LNCaP clone FGC (cell line): ENCODE measurements at regions not wholly inside any gene's neighbourhood (a gene's known extent, or its start where the extent isn't known, plus 50 kb on each side); places are given as distances from the start of the nearest gene placed in this dataset.

Source experiments
- DNase-seq: peaks from one replicate; pipeline ENCODE4 v3.0.0-alpha.2; 2011; ENCODE audit warnings: low read depth
- H3K4me3 ChIP-seq: 2 replicates; pipeline ENCODE4 v1.5.1; 2011; ENCODE audit warnings: mild to moderate bottlenecking, low read depth, low read length, control low read depth
- TF ChIP-seq, protein P1 (sequence below): IDR thresholded peaks from 2 replicates; pipeline ENCODE4 v1.5.1; 2012; ENCODE audit warnings: mild to moderate bottlenecking; ENCODE audit not compliant: control insufficient read depth, insufficient read depth; ENCODE audit errors: extremely low read depth

DNA sequence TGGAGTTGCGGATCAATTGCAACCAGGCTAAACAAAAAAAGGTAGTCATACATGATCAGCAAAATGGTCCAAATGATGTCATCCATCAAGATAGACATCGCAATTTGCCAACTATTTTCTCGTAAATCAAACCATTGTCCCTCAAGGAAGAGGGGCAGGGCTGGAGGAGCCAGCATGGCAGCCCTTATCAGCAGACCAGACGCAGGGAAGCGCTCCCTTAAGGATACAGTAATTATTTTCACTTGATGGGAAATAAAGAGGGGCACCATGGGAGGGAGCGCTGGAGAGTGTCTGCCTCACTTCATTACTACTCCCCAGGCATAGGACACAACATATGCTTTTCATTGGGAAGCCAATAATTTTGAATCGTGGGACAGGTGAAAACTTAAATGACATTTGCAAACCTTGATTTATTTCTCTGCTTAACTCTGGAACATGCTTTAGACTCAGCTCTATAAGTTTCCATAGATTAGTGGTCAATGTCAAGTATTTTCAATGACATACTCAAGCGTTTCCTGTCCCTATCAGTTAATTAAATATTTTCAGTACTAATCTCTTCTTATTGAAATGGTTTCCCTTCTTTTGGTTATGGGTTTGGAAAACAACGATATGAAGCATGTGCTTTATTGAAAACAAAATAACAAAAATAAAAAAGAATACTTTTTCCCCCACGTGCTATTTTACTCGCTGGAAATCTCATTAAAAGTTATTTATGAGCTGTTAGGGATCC lies 202.4 kb upstream of the HABP2 start:
- H3K4me3 ChIP-seq: no peak overlapping the region
- no peak for DNase-seq
- TF ChIP-seq, protein P1, sequence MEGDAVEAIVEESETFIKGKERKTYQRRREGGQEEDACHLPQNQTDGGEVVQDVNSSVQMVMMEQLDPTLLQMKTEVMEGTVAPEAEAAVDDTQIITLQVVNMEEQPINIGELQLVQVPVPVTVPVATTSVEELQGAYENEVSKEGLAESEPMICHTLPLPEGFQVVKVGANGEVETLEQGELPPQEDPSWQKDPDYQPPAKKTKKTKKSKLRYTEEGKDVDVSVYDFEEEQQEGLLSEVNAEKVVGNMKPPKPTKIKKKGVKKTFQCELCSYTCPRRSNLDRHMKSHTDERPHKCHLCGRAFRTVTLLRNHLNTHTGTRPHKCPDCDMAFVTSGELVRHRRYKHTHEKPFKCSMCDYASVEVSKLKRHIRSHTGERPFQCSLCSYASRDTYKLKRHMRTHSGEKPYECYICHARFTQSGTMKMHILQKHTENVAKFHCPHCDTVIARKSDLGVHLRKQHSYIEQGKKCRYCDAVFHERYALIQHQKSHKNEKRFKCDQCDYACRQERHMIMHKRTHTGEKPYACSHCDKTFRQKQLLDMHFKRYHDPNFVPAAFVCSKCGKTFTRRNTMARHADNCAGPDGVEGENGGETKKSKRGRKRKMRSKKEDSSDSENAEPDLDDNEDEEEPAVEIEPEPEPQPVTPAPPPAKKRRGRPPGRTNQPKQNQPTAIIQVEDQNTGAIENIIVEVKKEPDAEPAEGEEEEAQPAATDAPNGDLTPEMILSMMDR: no peak

DNA sequence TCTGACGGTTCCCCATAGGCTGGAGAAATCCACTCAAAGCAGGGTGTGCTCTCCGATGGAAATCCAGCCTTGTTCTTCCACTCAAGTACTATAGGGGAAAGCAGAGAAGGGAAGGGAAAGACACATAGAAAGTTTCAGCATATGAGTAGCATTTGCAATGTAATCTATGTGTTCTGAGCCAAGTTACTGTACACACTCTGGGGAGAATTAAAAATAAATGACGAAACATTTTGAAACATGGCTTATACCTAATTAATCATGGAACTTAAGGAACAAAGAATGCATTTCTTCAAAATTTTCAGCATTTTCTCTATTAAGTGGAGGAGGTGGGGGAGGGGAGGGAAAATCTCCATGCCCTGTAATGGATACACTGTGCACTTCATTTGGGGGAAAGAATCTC lies 198.1 kb upstream of the HABP2 start:
- DNase-seq: no peak
- TF ChIP-seq, protein P1: no peak
- H3K4me3 ChIP-seq: no peak overlapping the region

DNA sequence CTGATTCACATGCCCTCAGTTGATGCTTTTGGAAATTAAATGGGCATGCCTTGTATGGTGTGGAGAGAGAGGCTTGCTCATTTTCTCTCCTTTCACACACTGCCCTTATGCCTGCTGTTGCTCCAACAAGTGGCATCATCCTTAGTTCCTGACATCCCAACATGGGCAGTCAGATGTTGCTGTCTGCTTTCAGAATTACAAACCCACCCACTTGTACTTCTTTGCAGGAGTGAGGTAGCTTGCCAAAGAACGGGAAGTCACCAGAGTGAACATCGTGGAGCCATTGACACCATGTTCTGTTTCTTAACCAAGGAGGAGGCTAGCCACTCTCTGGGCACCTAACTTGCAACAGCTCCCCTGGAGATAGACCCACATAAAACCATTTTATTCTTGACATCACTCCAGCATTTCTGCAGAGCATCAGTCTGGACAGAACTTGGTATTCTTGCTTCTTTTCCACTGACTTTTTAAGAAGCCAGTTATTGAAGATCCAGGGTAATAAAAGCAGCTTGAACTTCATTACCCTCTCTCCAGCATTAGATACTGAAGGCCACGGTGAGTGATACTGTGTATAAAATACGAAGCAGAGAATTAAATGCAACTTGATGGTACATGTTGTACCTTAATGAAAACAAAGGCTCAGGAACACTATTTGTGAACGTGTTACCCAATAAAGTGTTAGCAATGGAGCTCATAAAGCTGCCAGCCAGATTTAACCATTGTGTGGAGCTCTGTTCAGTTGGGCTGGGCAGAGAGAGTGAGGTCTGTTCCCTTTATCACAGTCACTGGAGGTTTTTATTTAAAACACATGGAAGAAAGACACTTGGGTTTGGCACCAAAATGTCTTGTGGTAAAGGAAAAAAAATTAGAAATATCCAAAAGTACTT lies 195.8 kb upstream of the HABP2 start:
- DNase-seq: no peak
- TF ChIP-seq, protein P1: no peak
- H3K4me3 ChIP-seq: no peak overlapping the region

DNA sequence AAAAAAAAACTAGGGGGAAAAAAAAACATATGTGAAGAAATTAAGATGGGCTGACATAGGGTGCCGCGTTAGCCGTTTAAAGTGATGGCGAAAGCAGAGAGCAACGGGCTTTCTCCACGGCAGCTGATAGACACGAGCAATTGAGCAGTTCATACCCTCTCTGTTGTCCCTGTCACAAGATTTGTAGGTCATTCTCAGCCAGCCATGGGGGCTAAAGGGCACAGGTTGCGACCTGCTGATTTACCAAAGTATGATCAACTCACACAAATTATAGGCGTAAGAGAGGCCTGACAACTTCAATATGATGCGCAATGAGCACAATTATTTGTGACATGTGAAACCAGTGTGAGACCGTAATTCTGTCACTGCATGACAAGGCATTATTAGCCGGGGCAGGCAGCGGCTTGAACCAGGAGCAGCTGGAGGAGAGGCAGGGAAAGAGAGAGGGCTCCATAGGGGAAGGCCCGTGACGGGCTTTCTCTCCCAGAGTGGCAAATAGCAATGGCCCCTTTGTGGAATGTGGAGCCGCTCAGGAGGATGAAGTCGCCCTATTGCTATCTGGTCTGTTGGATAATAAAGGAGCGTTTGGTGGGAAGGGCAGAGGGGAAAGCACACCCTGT lies 195.1 kb upstream of the HABP2 start:
- TF ChIP-seq, protein P1: no peak
- DNase-seq: no peak
- H3K4me3 ChIP-seq: no peak overlapping the region

DNA sequence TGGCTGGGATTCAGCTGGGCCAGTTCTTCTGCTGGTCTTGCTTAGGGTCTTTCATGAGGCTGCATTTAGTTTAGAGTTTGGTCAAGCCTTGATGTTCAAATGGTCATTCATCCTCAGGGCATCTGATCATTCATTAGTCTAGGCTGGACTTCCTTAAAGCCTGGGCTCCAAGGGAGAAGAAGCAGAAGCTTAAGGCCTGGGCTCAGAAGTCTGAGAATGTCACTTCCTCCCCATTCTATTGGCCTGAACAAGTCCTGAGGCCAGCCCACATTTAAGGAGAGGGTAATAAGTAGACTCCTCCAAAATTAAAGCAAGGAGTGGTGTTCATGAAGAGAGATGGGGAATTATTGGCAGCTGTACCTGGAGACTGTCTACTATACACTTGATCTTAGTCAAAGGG lies 193.2 kb upstream of the HABP2 start:
- TF ChIP-seq, protein P1: no peak
- DNase-seq: no peak
- no peak overlapping the region for H3K4me3 ChIP-seq

DNA sequence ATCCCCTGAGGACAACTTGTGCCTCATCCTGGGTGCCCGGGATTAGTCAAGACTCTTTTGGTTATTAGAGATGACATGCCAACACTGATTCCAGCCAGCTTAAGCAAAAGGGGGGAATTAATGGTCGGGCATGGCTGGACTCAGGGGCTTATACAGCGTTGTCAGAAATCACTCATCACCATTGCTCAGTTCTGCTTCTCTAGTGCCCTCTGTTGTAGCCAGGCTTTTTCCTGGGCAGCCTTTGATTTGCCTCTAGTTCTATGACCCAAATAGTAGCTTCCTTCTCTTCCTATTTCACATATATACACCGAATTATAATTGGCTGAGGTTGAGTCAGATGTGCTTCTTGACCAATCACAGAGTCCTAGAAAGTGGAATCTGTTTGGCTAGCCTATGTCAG lies 192.0 kb upstream of the HABP2 start:
- TF ChIP-seq, protein P1: no peak
- no peak for DNase-seq
- H3K4me3 ChIP-seq: no peak overlapping the region
